K562 (cell line): ENCODE measurements at regions not wholly inside any gene's neighbourhood (a gene's known extent, or its start where the extent isn't known, plus 50 kb on each side); places are given as distances from the start of the nearest gene placed in this dataset.

Experiments used
- ATF1 ChIP-seq, 2 experiments: fragments of 450-650 bp in 1 of 2; IDR thresholded peaks; 2 replicates each; pipeline ENCODE4 v1.6.1; 2016; ENCODE audit warnings: missing compliant biosample characterization in 1 of 2, missing genetic modification characterization in 1 of 2
- EP300 ChIP-seq: IDR thresholded peaks from 2 replicates; pipeline ENCODE4 v1.6.1; 2012; ENCODE audit warnings: low read length, improper control_type of control experiment
- HDAC1 ChIP-seq, 2 experiments: fragments of 450-650 bp; IDR thresholded peaks; 2 replicates each; pipeline ENCODE4 v1.6.1; 2016 to 2017; ENCODE audit warnings: inconsistent platforms in 1 of 2, mild to moderate bottlenecking in 1 of 2, moderate library complexity in 1 of 2
- HEY1 ChIP-seq: fragments of 250-450 bp; sonication (Bioruptor Pico); IDR thresholded peaks from 2 replicates; pipeline ENCODE4 v1.5.0; 2020; ENCODE audit warnings: mild to moderate bottlenecking, moderate library complexity, borderline replicate concordance
- HIVEP1 ChIP-seq: fragments of 250-450 bp; sonication (Bioruptor Pico); IDR thresholded peaks from 2 replicates; pipeline ENCODE4 v1.4.0; 2020; ENCODE audit warnings: mild to moderate bottlenecking
- HSF4 ChIP-seq: fragments of 250-450 bp; sonication (Bioruptor Pico); IDR thresholded peaks from 2 replicates; pipeline ENCODE4 v2.1.2; 2022; ENCODE audit warnings: mild to moderate bottlenecking, moderate library complexity, borderline replicate concordance
- JUNB ChIP-seq: fragments of 450-650 bp; formaldehyde crosslinking; conservative IDR thresholded peaks from 2 replicates; pipeline ENCODE4 v1.4.0; 2020; ENCODE audit warnings: mild to moderate bottlenecking
- MAZ ChIP-seq, 2 experiments: fragments of 450-650 bp in 1 of 2; sonication (generic) in 1 of 2; formaldehyde crosslinking; IDR thresholded peaks in 1 of 2; conservative IDR thresholded peaks in 1 of 2; 2 replicates each; pipeline versions ENCODE4 v1.4.0 to v1.5.0; 2020; ENCODE audit warnings: mild to moderate bottlenecking in 1 of 2, missing genetic modification reagents in 1 of 2
- MTA3 ChIP-seq: fragments of 450-650 bp; formaldehyde crosslinking; IDR thresholded peaks from 2 replicates; pipeline ENCODE4 v1.6.1; 2017; ENCODE audit warnings: mild to moderate bottlenecking, borderline replicate concordance
- NFATC3 ChIP-seq: fragments of 450-650 bp; IDR thresholded peaks from 2 replicates; pipeline ENCODE4 v1.6.1; 2017; ENCODE audit warnings: mild to moderate bottlenecking
- NFE2L1 ChIP-seq: fragments of 450-650 bp; IDR thresholded peaks from 2 replicates; pipeline ENCODE4 v1.6.1; 2016; ENCODE audit warnings: missing genetic modification characterization, low read depth, mild to moderate bottlenecking, missing compliant biosample characterization, moderate library complexity, borderline replicate concordance
- POLR2AphosphoS5 ChIP-seq: IDR thresholded peaks from 2 replicates; pipeline ENCODE4 v1.6.1; 2011; ENCODE audit warnings: mild to moderate bottlenecking, low read depth, low read length, moderate library complexity; ENCODE audit not compliant: control insufficient read depth, insufficient read depth
- RNF2 ChIP-seq: sonication (generic); IDR thresholded peaks from 2 replicates; pipeline ENCODE4 v1.6.1; 2016
- SRSF3 ChIP-seq: fragments of 200-400 bp; formaldehyde crosslinking; IDR thresholded peaks from 2 replicates; pipeline ENCODE4 v1.6.1; 2016; ENCODE audit warnings: mild to moderate bottlenecking, low read length, moderate library complexity; ENCODE audit not compliant: insufficient read depth
- TEAD1 ChIP-seq, 2 experiments: fragments of 450-650 bp in 1 of 2; sonication (generic) in 1 of 2; formaldehyde crosslinking; IDR thresholded peaks; 2 replicates each; pipeline versions ENCODE4 v1.4.0 to v1.8.0; 2020 to 2022; ENCODE audit warnings: mild to moderate bottlenecking in 2 of 2, missing genetic modification reagents in 1 of 2
- ZNF830 ChIP-seq: fragments of 250-450 bp; sonication (Bioruptor Pico); IDR thresholded peaks from 2 replicates; pipeline ENCODE4 v1.5.0; 2021; ENCODE audit warnings: mild to moderate bottlenecking
- TF ChIP-seq, protein P1 (sequence below): fragments of 450-650 bp; formaldehyde crosslinking; IDR thresholded peaks from 2 replicates; pipeline ENCODE4 v1.4.0; 2020; ENCODE audit warnings: mild to moderate bottlenecking, moderate library complexity
- TF ChIP-seq, protein P2 (sequence below): IDR thresholded peaks from 3 replicates; pipeline ENCODE4 v1.6.1; 2011; ENCODE audit warnings: borderline replicate concordance, mild to moderate bottlenecking; ENCODE audit not compliant: insufficient read length, insufficient read depth
- TF ChIP-seq, protein P3 (sequence below), 2 experiments: IDR thresholded peaks; 2 replicates each; pipeline ENCODE4 v1.6.1; 2011; ENCODE audit warnings: borderline replicate concordance in 1 of 2, control low read depth in 1 of 2, low read depth in 1 of 2, low read length in 1 of 2, mild to moderate bottlenecking in 1 of 2, mixed read lengths in 1 of 2, moderate library complexity in 1 of 2; ENCODE audit not compliant: insufficient read depth in 1 of 2, insufficient read length in 1 of 2, poor library complexity in 1 of 2, severe bottlenecking in 1 of 2; ENCODE audit errors: extremely low read depth in 1 of 2
- TF ChIP-seq, protein P4 (sequence below): fragments of 450-650 bp; formaldehyde crosslinking; IDR thresholded peaks from 2 replicates; pipeline ENCODE4 v1.4.0; 2022; ENCODE audit warnings: mild to moderate bottlenecking, moderate library complexity
- TF ChIP-seq, protein P5 (sequence below): fragments of 450-650 bp; IDR thresholded peaks from 2 replicates; pipeline ENCODE4 v1.6.1; 2014; ENCODE audit warnings: low read depth, mild to moderate bottlenecking, moderate library complexity, borderline replicate concordance

DNA sequence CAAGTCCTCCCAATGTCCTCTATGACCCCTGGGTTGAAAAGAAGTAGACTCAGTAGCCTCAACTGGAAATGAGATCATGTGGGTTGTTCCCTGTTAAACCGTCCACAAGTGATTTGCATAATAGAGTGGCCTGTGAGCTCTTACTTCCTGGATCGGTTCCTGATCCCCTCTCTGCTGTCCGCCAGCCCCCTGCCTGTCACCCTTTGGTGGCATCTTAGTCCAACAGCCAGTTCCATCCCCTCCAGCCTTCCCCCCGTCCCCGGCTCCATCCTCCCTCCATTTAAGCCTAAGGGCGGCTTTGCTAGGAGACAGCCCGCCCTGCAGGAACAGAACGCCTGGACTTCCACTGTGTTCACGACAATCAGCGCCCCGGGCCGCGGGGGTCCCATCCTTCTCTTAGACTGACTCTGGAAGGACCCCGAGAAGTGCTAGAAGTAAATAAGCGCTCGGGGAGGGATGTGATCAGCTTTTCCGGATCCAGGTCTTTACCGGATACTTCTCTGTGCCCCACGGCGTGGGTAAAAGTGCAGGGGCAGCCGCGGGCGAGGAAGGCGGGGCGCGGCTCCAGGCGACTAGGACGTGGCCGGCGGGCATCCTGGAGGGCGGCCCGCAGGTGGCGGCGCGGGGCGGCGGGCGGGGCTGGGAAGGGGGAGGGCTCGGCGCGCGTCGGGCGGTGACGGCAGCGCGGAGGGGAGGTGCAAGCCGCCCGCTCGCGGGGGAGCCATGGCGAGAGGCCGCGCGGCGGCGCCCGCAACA, 51.2 kb upstream of the ULK4 start (continued):
- TF ChIP-seq HIVEP1 (CRISPR knock-in tag) = no peak
- no peak; a peak in 2 of 4 replicates for TF ChIP-seq TEAD1 (CRISPR knock-in tag; IDR thresholded peaks at IDR 0.05)
- no peak for TF ChIP-seq NFE2L1 (tag)
- no peak for TF ChIP-seq NFATC3
- TF ChIP-seq EP300 = peak; percentile 52; the same call in 1 of the 2 replicates
- TF ChIP-seq, protein P1, sequence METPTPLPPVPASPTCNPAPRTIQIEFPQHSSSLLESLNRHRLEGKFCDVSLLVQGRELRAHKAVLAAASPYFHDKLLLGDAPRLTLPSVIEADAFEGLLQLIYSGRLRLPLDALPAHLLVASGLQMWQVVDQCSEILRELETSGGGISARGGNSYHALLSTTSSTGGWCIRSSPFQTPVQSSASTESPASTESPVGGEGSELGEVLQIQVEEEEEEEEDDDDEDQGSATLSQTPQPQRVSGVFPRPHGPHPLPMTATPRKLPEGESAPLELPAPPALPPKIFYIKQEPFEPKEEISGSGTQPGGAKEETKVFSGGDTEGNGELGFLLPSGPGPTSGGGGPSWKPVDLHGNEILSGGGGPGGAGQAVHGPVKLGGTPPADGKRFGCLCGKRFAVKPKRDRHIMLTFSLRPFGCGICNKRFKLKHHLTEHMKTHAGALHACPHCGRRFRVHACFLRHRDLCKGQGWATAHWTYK = 0 out of 2 replicates have a peak, but pooled peaks have one; percentile 54
- 0 out of 2 replicates have a peak, but pooled peaks have one; percentile 28 for TF ChIP-seq ZNF830 (CRISPR knock-in tag)
- TF ChIP-seq HDAC1 (IDR thresholded peaks at IDR 0.05) = peak in 1 of 2 experiments; percentile 51; a peak in 2 of 4 replicates
- no peak for TF ChIP-seq HEY1 (CRISPR knock-in tag)
- TF ChIP-seq, protein P2, sequence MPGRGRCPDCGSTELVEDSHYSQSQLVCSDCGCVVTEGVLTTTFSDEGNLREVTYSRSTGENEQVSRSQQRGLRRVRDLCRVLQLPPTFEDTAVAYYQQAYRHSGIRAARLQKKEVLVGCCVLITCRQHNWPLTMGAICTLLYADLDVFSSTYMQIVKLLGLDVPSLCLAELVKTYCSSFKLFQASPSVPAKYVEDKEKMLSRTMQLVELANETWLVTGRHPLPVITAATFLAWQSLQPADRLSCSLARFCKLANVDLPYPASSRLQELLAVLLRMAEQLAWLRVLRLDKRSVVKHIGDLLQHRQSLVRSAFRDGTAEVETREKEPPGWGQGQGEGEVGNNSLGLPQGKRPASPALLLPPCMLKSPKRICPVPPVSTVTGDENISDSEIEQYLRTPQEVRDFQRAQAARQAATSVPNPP = no peak
- TF ChIP-seq, protein P3, sequence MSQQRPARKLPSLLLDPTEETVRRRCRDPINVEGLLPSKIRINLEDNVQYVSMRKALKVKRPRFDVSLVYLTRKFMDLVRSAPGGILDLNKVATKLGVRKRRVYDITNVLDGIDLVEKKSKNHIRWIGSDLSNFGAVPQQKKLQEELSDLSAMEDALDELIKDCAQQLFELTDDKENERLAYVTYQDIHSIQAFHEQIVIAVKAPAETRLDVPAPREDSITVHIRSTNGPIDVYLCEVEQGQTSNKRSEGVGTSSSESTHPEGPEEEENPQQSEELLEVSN (IDR thresholded peaks at IDR 0.05; ENCODE audit: borderline replicate concordance in 1 of 2, extremely low read depth in 1 of 2, insufficient read depth in 1 of 2, insufficient read length in 1 of 2, low read depth in 1 of 2, low read length in 1 of 2, poor library complexity in 1 of 2, severe bottlenecking in 1 of 2) = peak in 1 of 2 experiments; percentile 76
- TF ChIP-seq, protein P4, sequence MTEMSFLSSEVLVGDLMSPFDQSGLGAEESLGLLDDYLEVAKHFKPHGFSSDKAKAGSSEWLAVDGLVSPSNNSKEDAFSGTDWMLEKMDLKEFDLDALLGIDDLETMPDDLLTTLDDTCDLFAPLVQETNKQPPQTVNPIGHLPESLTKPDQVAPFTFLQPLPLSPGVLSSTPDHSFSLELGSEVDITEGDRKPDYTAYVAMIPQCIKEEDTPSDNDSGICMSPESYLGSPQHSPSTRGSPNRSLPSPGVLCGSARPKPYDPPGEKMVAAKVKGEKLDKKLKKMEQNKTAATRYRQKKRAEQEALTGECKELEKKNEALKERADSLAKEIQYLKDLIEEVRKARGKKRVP = no peak
- TF ChIP-seq SRSF3 = no peak
- TF ChIP-seq POLR2AphosphoS5 = peak; percentile 40; the same call in 1 of the 2 replicates
- TF ChIP-seq RNF2 = peak; percentile 7; the same call in 1 of the 2 replicates
- peak; percentile 69 for TF ChIP-seq MTA3
- TF ChIP-seq JUNB (CRISPR knock-in tag) = no peak
- peak; percentile 60 to 98 for TF ChIP-seq MAZ (CRISPR knock-in tag; conservative IDR thresholded peaks at IDR 0.05 in 1 of 2, IDR thresholded peaks at IDR 0.05 in 1 of 2)
- TF ChIP-seq ATF1 (CRISPR knock-in tag; IDR thresholded peaks at IDR 0.05) = no peak
- peak; percentile 58; the same call in 1 of the 2 replicates for TF ChIP-seq ATF1 (tag; IDR thresholded peaks at IDR 0.05)
- TF ChIP-seq, protein P5, sequence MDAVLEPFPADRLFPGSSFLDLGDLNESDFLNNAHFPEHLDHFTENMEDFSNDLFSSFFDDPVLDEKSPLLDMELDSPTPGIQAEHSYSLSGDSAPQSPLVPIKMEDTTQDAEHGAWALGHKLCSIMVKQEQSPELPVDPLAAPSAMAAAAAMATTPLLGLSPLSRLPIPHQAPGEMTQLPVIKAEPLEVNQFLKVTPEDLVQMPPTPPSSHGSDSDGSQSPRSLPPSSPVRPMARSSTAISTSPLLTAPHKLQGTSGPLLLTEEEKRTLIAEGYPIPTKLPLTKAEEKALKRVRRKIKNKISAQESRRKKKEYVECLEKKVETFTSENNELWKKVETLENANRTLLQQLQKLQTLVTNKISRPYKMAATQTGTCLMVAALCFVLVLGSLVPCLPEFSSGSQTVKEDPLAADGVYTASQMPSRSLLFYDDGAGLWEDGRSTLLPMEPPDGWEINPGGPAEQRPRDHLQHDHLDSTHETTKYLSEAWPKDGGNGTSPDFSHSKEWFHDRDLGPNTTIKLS = peak; percentile 23; the same call in 1 of the 2 replicates
- TF ChIP-seq HSF4 = no peak
